ENCODE measurements at regions not wholly inside any gene's neighbourhood (a gene's known extent, or its start where the extent isn't known, plus 50 kb on each side); places are given as distances from the start of the nearest gene placed in this dataset.
"Not testable (repeated sequence)": the region's sequence is repeated elsewhere in the genome, so short reads cannot be mapped to it uniquely, and the experiment has no call there.

DNA sequence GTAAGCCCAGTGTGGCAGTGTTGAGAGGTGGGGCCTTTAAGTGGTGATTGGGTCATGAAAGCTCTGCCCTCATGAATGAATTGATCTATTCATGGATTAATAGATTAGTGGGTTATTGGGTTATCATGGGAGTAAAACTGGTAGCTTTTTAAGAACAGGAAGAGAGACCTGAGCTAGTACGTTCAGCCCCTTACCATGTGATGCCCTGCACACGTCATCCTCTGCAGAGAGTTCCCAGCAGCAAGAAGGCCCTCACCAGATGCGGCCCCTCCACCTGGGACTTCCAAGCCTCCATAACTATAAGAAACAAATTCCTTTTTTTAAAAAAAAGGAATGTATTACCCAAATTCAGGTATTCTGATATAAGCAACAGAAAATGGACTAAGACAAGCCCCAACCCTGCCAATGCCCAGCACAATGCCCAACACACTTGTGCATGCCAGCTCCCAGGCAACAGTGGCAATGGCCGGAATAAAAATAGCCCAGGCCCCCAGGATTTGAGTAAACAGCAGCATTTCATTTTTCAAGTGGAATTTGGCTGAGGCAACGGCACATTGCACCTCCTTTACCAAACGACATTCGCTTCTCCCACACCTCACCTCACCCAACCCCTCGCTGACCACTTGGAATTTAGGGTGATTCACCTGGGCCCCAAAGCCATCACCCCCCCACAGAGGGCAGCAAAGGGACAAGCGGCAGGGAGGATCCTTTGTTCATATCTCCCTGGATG, 215.9 kb downstream of the TOMM20 start:
- H4K20me1 ChIP-seq (ENCODE audit: insufficient read depth) = no peaks in the 10 kb centered on the region
- WGBS (ENCODE audit: low lambda C conversion rate) = 99% methylated on average over 7 of the region's 9 CpGs
- no peaks in the 10 kb centered on the region for H3K79me2 ChIP-seq (ENCODE audit: insufficient read depth)
- no peak overlapping the region for H3K9ac ChIP-seq
- H2AFZ ChIP-seq (ENCODE audit: low read depth) = no peak overlapping the region
- peaks cover 0 to 12% of the 10 kb centered on the region in 2 experiments; a peak in 2 of 4 replicates for H3K4me1 ChIP-seq (ENCODE audit: control insufficient read depth in 1 of 2, insufficient read depth in 2 of 2, low read depth in 1 of 2, low read length in 1 of 2)
- ChIA-PET POLR2A (no interaction called here), CTCF (no interaction called here)
- H3F3A ChIP-seq (replicated peaks; ENCODE audit: insufficient read depth) = no peaks in the 10 kb centered on the region
- H3K4me2 ChIP-seq = no peak overlapping the region
- H3K4me3 ChIP-seq (ENCODE audit: low read depth in 2 of 2, low read length in 1 of 2) = no peak overlapping the region
- H3K27ac ChIP-seq (ENCODE audit: low read depth in 2 of 2, low read length in 1 of 2) = no peak overlapping the region
- DNase-seq = no peak
- no peaks in the 10 kb centered on the region for H3K36me3 ChIP-seq (replicated peaks in 1 of 2; ENCODE audit: control insufficient read depth in 1 of 2, insufficient read depth in 2 of 2, low read length in 1 of 2)
- no peaks in the 10 kb centered on the region for H3K9me3 ChIP-seq
- no peak for TF ChIP-seq NFIC (IDR thresholded peaks at IDR 0.05; ENCODE audit: borderline replicate concordance)
- no peak for TF ChIP-seq TAF1 (IDR thresholded peaks at IDR 0.05; ENCODE audit: borderline replicate concordance, low read depth, low read length)
- no peak for TF ChIP-seq RFX5 (IDR thresholded peaks at IDR 0.05; ENCODE audit: low read length)
- TF ChIP-seq MEF2A (IDR thresholded peaks at IDR 0.05; ENCODE audit: borderline replicate concordance, low read depth) = no peak
- no peak for TF ChIP-seq EP300 (IDR thresholded peaks at IDR 0.05; ENCODE audit: borderline replicate concordance in 1 of 2, low read depth in 1 of 2, low read length in 1 of 2)
- no peak for TF ChIP-seq TCF12 (IDR thresholded peaks at IDR 0.05)
- no peaks in the 10 kb centered on the region for H3K9me2 ChIP-seq
- H3K27me3 ChIP-seq (ENCODE audit: insufficient read depth) = no peaks in the 10 kb centered on the region

DNA sequence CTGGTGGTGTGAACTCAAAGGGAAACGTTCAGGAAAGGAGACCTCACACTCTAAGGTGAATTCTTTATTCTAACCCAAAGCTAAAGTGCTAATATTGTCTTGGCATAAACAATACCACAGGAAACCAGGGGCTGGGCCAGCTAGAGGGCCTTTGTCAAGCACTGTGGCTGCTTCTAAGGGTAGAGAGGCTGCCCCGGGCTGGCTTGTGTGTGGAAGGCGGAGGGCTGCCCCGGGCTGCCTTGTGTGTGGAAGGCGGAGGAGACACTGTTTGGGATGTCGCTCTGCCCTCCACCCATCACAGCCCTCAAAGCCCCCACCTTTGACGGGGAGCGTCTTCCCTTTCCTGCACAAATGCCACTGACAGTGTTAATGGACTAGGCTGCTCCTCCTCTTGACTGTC, 216.8 kb downstream of the TOMM20 start:
- Histone ChIP-seq H3F3A (replicated peaks; ENCODE audit: insufficient read depth) (no peaks in the 10 kb centered on the region), H4K20me1 (ENCODE audit: insufficient read depth) (no peaks in the 10 kb centered on the region), H3K27ac (ENCODE audit: low read depth in 2 of 2, low read length in 1 of 2) (no peak overlapping the region), H3K4me1 (ENCODE audit: control insufficient read depth in 1 of 2, insufficient read depth in 2 of 2, low read depth in 1 of 2, low read length in 1 of 2) (peaks cover 0 to 18% of the 10 kb centered on the region in 2 experiments; a peak in 2 of 4 replicates), H3K27me3 (ENCODE audit: insufficient read depth) (no peaks in the 10 kb centered on the region), H2AFZ (ENCODE audit: low read depth) (no peak overlapping the region), H3K9me3 (no peaks in the 10 kb centered on the region), H3K9me2 (no peaks in the 10 kb centered on the region), H3K4me3 (ENCODE audit: low read depth in 2 of 2, low read length in 1 of 2) (no peak overlapping the region), H3K36me3 (replicated peaks in 1 of 2; ENCODE audit: control insufficient read depth in 1 of 2, insufficient read depth in 2 of 2, low read length in 1 of 2) (no peaks in the 10 kb centered on the region), H3K4me2 (no peak overlapping the region), H3K79me2 (ENCODE audit: insufficient read depth) (no peaks in the 10 kb centered on the region), H3K9ac (no peak overlapping the region)
- WGBS (ENCODE audit: low lambda C conversion rate) = 78% methylated on average over 7 of the region's 8 CpGs
- POLR2A ChIA-PET = no interaction called here
- no peak for DNase-seq
- CTCF ChIA-PET = no interaction called here
- TF ChIP-seq GABPA (IDR thresholded peaks at IDR 0.05; ENCODE audit: low read depth) = no peak
- no peak for TF ChIP-seq RFX5 (IDR thresholded peaks at IDR 0.05; ENCODE audit: low read length)
- no peak for TF ChIP-seq ELF1 (IDR thresholded peaks at IDR 0.05)
- no peak for TF ChIP-seq MEF2A (IDR thresholded peaks at IDR 0.05; ENCODE audit: borderline replicate concordance, low read depth)
- no peak for TF ChIP-seq NRF1 (IDR thresholded peaks at IDR 0.05; ENCODE audit: low read depth, low read length)
- TF ChIP-seq, protein P1, sequence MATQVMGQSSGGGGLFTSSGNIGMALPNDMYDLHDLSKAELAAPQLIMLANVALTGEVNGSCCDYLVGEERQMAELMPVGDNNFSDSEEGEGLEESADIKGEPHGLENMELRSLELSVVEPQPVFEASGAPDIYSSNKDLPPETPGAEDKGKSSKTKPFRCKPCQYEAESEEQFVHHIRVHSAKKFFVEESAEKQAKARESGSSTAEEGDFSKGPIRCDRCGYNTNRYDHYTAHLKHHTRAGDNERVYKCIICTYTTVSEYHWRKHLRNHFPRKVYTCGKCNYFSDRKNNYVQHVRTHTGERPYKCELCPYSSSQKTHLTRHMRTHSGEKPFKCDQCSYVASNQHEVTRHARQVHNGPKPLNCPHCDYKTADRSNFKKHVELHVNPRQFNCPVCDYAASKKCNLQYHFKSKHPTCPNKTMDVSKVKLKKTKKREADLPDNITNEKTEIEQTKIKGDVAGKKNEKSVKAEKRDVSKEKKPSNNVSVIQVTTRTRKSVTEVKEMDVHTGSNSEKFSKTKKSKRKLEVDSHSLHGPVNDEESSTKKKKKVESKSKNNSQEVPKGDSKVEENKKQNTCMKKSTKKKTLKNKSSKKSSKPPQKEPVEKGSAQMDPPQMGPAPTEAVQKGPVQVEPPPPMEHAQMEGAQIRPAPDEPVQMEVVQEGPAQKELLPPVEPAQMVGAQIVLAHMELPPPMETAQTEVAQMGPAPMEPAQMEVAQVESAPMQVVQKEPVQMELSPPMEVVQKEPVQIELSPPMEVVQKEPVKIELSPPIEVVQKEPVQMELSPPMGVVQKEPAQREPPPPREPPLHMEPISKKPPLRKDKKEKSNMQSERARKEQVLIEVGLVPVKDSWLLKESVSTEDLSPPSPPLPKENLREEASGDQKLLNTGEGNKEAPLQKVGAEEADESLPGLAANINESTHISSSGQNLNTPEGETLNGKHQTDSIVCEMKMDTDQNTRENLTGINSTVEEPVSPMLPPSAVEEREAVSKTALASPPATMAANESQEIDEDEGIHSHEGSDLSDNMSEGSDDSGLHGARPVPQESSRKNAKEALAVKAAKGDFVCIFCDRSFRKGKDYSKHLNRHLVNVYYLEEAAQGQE (IDR thresholded peaks at IDR 0.05; ENCODE audit: low read depth, low read length) = no peak
- no peak for TF ChIP-seq EZH2phosphoT487 (IDR thresholded peaks at IDR 0.05; ENCODE audit: borderline replicate concordance, low read depth)

DNA sequence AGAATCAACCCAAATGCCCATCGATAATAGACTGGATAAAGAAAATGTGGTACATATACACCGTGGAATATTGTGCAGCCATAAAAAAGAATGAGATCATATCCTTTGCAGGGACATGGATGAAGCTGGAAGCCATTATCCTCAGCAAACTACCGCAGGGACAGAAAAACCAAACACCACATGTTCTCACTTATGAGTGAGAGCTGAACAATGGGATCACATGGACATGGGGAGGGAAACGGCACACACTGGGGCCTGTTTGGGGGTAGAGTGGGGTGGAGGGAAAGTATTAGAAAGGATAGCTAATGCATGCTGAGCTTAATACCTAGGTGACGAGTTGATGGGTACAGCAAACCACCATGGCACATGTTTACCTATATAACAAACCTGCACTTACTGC, 217.5 kb downstream of the TOMM20 start:
- H3K27ac ChIP-seq (ENCODE audit: low read depth in 2 of 2, low read length in 1 of 2); H3K9ac ChIP-seq; H3K79me2 ChIP-seq (ENCODE audit: insufficient read depth); H3F3A ChIP-seq (replicated peaks; ENCODE audit: insufficient read depth); POLR2A ChIA-PET; H3K4me2 ChIP-seq; H3K36me3 ChIP-seq (replicated peaks in 1 of 2; ENCODE audit: control insufficient read depth in 1 of 2, insufficient read depth in 2 of 2, low read length in 1 of 2); H2AFZ ChIP-seq (ENCODE audit: low read depth); H3K27me3 ChIP-seq (ENCODE audit: insufficient read depth); H3K4me3 ChIP-seq (ENCODE audit: low read depth in 2 of 2, low read length in 1 of 2); H4K20me1 ChIP-seq (ENCODE audit: insufficient read depth); DNase-seq; H3K9me3 ChIP-seq; H3K9me2 ChIP-seq: not testable (repeated sequence)
- CTCF ChIA-PET = interaction anchor here (1.0 kb wide), 2 partner anchors 8 to 96 kb away, joined by 3 read pairs; no protein-coding TSS in a partner anchor
- 91% methylated on average over 5 of the region's 5 CpGs for WGBS (ENCODE audit: low lambda C conversion rate)
- peaks cover 0 to 18% of the 10 kb centered on the region in 2 experiments; a peak in 2 of 4 replicates for H3K4me1 ChIP-seq (ENCODE audit: control insufficient read depth in 1 of 2, insufficient read depth in 2 of 2, low read depth in 1 of 2, low read length in 1 of 2)

Measured in SK-N-SH (cell line).